NCI-H1930 (cell line): ENCODE measurements at regions not wholly inside any gene's neighbourhood (a gene's known extent, or its start where the extent isn't known, plus 50 kb on each side); places are given as distances from the start of the nearest gene placed in this dataset.
"Not testable (repeated sequence)": the region's sequence is repeated elsewhere in the genome, so short reads cannot be mapped to it uniquely, and the experiment has no call there.

Experiments
- DNase-seq, 2 experiments: peaks; one replicate each; lab custom pipeline; 2025; lab: John Stamatoyannopoulos, UW

- no peak for DNase-seq
These were observed 100.8 kb upstream of the ATXN3L start for GRCh38 chrX:13420545-13421183.

GRCh38 chrX:13419918-13420317 is 100.1 kb upstream of the ATXN3L start:
- DNase-seq = no peak

- no peak for DNase-seq
These were observed 99.4 kb upstream of the ATXN3L start for GRCh38 chrX:13419276-13419675.

GRCh38 chrX:13418126-13419097 is 98.6 kb upstream of the ATXN3L start:
- no peak for DNase-seq

- no peak for DNase-seq
These were observed 95.7 kb upstream of the ATXN3L start for GRCh38 chrX:13415509-13415908.

GRCh38 chrX:13414006-13414647 is 94.3 kb upstream of the ATXN3L start:
- no peak for DNase-seq

- no peak for DNase-seq
These were observed 92.4 kb upstream of the ATXN3L start for GRCh38 chrX:13412208-13412600.

GRCh38 chrX:13411496-13412207 is 91.8 kb upstream of the ATXN3L start:
- DNase-seq = no peak

- DNase-seq = not testable (repeated sequence)
These were observed 88.7 kb upstream of the ATXN3L start for GRCh38 chrX:13408599-13408998.

GRCh38 chrX:13404777-13405176 is 84.9 kb upstream of the ATXN3L start:
- DNase-seq = not testable (repeated sequence)

GRCh38 chrX:13404364-13404763 is 84.5 kb upstream of the ATXN3L start:
- no peak for DNase-seq

- no peak for DNase-seq
These were observed 81.9 kb upstream of the ATXN3L start for GRCh38 chrX:13401724-13402123.

- no peak for DNase-seq
These were observed 79.0 kb upstream of the ATXN3L start for GRCh38 chrX:13398839-13399238.

- no peak for DNase-seq
These were observed 78.3 kb upstream of the ATXN3L start for GRCh38 chrX:13397878-13398818.

- no peak for DNase-seq
These were observed 77.1 kb upstream of the ATXN3L start for GRCh38 chrX:13396924-13397323.

- no peak for DNase-seq
These were observed 69.6 kb upstream of the ATXN3L start for GRCh38 chrX:13389501-13389900.

- DNase-seq = no peak
These were observed 68.0 kb upstream of the ATXN3L start for GRCh38 chrX:13387666-13388494.

- no peak for DNase-seq
These were observed 66.8 kb upstream of the ATXN3L start for GRCh38 chrX:13386636-13387035.

GRCh38 chrX:13386092-13386491 is 66.2 kb upstream of the ATXN3L start:
- no peak for DNase-seq

- no peak for DNase-seq
These were observed 64.1 kb upstream of the ATXN3L start for GRCh38 chrX:13383907-13384306.
